Urinary bladder (tissue), 3 donors: ENCODE measurements at regions not wholly inside any gene's neighbourhood (a gene's known extent, or its start where the extent isn't known, plus 50 kb on each side); places are given as distances from the start of the nearest gene placed in this dataset.

Experiments
- DNase-seq: peaks from one replicate; pipeline ENCODE4 v3.0.0-alpha.2; 2015; ENCODE audit errors: extremely low spot score
- H3K27ac ChIP-seq: one replicate; pipeline ENCODE4 v1.5.1; 2013; ENCODE audit warnings: low read depth, mild to moderate bottlenecking, moderate library complexity
- H3K36me3 ChIP-seq: one replicate; pipeline ENCODE4 v1.6.1; 2013; ENCODE audit warnings: mild to moderate bottlenecking, moderate library complexity; ENCODE audit not compliant: insufficient read depth
- H3K4me1 ChIP-seq: one replicate; pipeline ENCODE4 v1.6.1; 2013; ENCODE audit warnings: mild to moderate bottlenecking, moderate library complexity; ENCODE audit not compliant: insufficient read depth
- H3K4me3 ChIP-seq: one replicate; pipeline ENCODE4 v1.5.1; 2013; ENCODE audit warnings: low read depth, low read length
- WGBS: extraction: QIAGEN DNeasy Blood & Tissue Kit; methylation state at CpG from one replicate; pipeline ENCODE4 v1.1.7; 2013; 5-methylcytosine and 5-hydroxymethylcytosine counted together
- donor health status: healthy with polysubstance abuse.
- donor health status: healthy.

DNA sequence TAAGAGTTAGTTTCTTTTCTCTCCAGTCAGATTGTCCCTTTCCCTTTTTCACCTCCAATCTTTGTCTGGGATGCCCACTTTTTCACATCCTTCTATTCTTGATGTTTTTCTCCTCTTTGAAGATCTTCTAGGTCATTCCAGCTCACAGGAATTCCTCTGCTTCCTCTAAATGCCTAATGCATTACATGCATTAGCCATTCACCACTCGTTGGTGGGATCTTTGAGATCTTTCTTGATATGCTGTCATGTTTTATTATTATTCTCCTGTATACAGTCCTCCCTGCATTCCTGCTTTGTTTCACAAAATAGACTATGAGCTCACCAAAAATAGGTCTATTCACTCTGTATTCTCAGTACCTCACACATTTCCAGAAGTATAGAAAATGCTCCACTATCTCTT, 129.0 kb downstream of the LYPLAL1 start:
- Histone ChIP-seq H3K4me1 (no peaks in the 10 kb centered on the region), H3K27ac (no peak overlapping the region), H3K36me3 (peaks cover 2% of the 10 kb centered on the region), H3K4me3 (no peak overlapping the region)
- DNase-seq = no peak
- WGBS = 61% methylated on average over 1 of the region's 1 CpG

- Histone ChIP-seq H3K27ac (no peak overlapping the region), H3K36me3 (peaks cover 2% of the 10 kb centered on the region)
- 78% methylated on average over 4 of the region's 4 CpGs for WGBS
Observed at GRCh38 chr1:219299420-219299819, 125.7 kb downstream of the LYPLAL1 start.

DNA sequence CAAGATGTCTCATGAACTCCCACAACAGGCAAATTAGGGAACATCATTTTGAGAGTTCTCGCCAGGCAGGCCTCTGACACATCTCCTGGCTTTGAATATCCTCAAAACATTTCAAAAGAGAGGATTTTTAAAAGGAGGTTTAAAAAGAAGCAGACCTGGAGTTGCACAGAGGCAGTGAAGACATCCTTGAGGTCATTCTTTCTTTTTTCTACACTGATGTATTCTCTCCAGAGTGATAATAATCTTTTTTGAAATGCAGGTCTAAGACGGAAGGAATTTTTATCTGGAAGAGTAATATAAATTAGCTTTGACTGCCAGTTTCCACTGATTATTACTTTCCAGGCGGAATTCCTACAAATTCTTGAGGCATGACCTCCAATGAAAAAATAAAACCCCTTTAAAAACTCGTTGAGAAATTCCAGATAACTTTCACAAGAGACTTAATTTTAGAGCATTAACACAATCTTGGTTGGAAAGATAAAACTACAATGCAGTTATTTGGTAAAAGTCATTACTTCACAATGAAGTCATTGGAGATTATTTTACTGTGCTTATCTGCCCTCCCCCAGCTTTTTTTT, 125.0 kb downstream of the LYPLAL1 start:
- H3K27ac ChIP-seq = no peak overlapping the region
- no peaks in the 10 kb centered on the region for H3K4me1 ChIP-seq
- H3K36me3 ChIP-seq = peaks cover 2% of the 10 kb centered on the region
- no peak overlapping the region for H3K4me3 ChIP-seq
- peak; percentile 46 for DNase-seq
- WGBS = 28% methylated on average over 4 of the region's 4 CpGs

More at GRCh38 chr1:219299420-219299819, 125.7 kb downstream of the LYPLAL1 start:
- no peaks in the 10 kb centered on the region for H3K4me1 ChIP-seq
- DNase-seq = no peak
- H3K4me3 ChIP-seq = no peak overlapping the region

GRCh38 chr1:219296430-219297355, 123.0 kb downstream of the LYPLAL1 start:
- Histone ChIP-seq H3K4me3 (no peak overlapping the region), H3K4me1 (no peaks in the 10 kb centered on the region), H3K36me3 (no peaks in the 10 kb centered on the region), H3K27ac (no peak overlapping the region)
- 57% methylated on average over 6 of the region's 6 CpGs for WGBS
- no peak for DNase-seq

DNA sequence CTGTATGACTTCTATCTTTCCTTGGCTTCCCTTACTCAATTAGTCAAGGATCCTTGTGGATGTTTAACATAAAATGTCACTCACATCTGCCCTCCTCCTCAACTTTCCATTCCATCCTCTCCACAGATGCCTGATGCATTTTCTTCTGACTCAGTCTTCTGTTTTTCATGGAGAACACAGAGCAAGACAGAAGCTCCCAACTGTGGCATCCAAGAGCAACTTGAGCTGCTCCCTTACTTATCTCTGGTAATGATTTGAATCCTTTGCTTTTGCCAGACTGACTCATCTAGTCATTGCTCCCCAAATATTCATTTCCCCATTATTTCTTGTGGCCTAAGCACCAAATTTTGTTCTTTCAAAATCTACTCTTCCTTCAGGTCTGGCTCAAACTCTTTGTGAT, 120.6 kb downstream of the LYPLAL1 start:
- Histone ChIP-seq H3K4me3 (no peak overlapping the region), H3K36me3 (no peaks in the 10 kb centered on the region), H3K4me1 (no peaks in the 10 kb centered on the region), H3K27ac (no peak overlapping the region)
- no peak for DNase-seq

- no peaks in the 10 kb centered on the region for H3K36me3 ChIP-seq
- WGBS = 45% methylated on average over 3 of the region's 3 CpGs
- no peak overlapping the region for H3K27ac ChIP-seq
- H3K4me1 ChIP-seq = no peaks in the 10 kb centered on the region
- DNase-seq = no peak
- no peak overlapping the region for H3K4me3 ChIP-seq
Observed at GRCh38 chr1:219293410-219293809, 119.7 kb downstream of the LYPLAL1 start.

- no peaks in the 10 kb centered on the region for H3K36me3 ChIP-seq
- no peak overlapping the region for H3K27ac ChIP-seq
- 61% methylated on average over 3 of the region's 3 CpGs for WGBS
- no peak for DNase-seq
- no peaks in the 10 kb centered on the region for H3K4me1 ChIP-seq
- no peak overlapping the region for H3K4me3 ChIP-seq
Observed at GRCh38 chr1:219292999-219293398, 119.3 kb downstream of the LYPLAL1 start.

DNA sequence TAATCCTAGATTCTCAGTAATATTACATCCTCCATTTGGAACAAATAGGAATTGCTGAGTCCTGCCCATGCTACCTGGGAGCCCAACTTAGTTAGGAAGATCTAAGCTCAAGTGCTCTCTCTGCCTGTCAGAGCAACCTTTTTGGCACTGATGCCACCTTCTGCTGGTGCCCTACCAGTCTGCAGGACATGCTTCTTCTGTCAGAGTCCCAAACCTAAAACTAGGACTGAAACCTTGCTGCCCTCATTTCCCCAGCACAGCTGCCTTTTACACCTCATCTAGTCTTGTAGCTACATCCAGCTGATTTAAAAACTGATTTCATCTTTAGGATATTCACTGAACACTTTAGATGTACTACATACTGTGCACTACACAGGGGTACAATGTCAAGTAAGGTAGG, 118.7 kb downstream of the LYPLAL1 start:
- H3K27ac ChIP-seq = no peak overlapping the region
- no peak overlapping the region for H3K4me3 ChIP-seq

GRCh38 chr1:219289171-219289570, 115.5 kb downstream of the LYPLAL1 start:
- Histone ChIP-seq H3K4me1 (no peaks in the 10 kb centered on the region), H3K36me3 (no peaks in the 10 kb centered on the region), H3K27ac (no peak overlapping the region), H3K4me3 (no peak overlapping the region)
- 77% methylated on average over 6 of the region's 6 CpGs for WGBS
- DNase-seq = no peak

More for the DNA sequence above, 118.7 kb downstream of the LYPLAL1 start:
- H3K4me1 ChIP-seq = no peaks in the 10 kb centered on the region
- H3K36me3 ChIP-seq = no peaks in the 10 kb centered on the region
- DNase-seq = no peak

DNA sequence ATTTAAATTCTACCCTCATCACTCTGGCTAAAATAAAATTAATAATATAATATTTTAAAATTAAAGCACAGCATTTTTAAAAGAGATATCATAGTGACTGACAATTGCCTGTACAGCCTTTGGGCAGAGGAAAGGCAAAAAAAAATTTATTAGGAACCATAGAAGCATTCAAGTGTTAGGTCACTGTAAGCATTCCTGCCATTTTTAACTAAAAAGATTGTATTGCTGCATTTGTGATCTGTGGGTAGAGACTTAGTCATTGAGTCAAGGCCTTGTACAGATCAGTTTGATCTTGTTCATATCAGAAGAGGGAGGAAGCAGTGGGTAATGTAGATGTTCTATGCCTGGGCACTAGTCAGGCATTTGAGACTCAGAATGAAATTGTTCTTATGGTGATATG, 109.9 kb downstream of the LYPLAL1 start:
- DNase-seq = no peak
- Histone ChIP-seq H3K27ac (no peak overlapping the region), H3K4me1 (no peaks in the 10 kb centered on the region), H3K4me3 (no peak overlapping the region), H3K36me3 (no peaks in the 10 kb centered on the region)

- no peak for DNase-seq
- WGBS = 89% methylated on average over 2 of the region's 2 CpGs
- no peak overlapping the region for H3K27ac ChIP-seq
- no peaks in the 10 kb centered on the region for H3K4me1 ChIP-seq
- no peaks in the 10 kb centered on the region for H3K36me3 ChIP-seq
- no peak overlapping the region for H3K4me3 ChIP-seq
Observed at GRCh38 chr1:219281831-219282230, 108.2 kb downstream of the LYPLAL1 start.

DNA sequence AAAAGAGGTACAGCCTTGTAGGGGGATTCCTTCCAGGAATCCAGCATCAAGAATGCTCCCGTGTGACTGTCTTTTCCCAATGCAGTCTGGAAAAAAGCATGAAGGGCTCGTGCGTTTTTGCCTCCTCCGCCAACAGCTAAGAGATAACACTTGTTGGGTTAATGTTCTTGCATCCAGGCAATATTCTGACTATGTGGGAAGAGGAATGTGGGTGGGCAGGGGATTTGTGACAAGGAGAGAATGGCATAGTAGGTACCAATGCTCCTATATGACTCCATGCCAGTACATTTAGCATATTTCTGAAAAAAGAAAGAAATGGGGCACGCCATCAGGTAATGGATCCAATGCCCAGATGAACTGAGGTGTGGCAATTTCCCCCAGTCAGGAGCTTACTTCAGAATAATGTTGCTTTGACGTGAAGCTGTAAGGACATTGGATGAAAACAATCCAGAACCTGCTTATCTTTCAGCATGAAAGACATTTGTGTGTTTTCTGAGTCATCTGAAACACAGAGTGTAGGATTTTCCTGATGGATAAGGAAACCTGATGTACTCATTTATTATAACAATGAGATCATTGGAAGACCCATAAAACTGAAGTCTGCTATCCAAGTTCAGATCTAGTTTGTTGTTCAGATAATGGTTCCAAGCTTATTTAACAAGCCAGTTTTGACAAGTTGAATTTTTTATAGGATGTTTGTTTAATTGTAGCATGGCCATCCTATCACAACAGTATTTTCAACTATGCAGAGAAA, 105.5 kb downstream of the LYPLAL1 start:
- Histone ChIP-seq H3K4me1 (no peaks in the 10 kb centered on the region), H3K36me3 (no peaks in the 10 kb centered on the region), H3K4me3 (no peak overlapping the region), H3K27ac (no peak overlapping the region)
- DNase-seq = no peak
- 80% methylated on average over 6 of the region's 6 CpGs for WGBS

GRCh38 chr1:219278288-219278687, 104.6 kb downstream of the LYPLAL1 start:
- Histone ChIP-seq H3K4me3 (no peak overlapping the region), H3K27ac (no peak overlapping the region), H3K4me1 (no peaks in the 10 kb centered on the region), H3K36me3 (no peaks in the 10 kb centered on the region)
- WGBS = 51% methylated on average over 1 of the region's 1 CpG
- DNase-seq = no peak
